IMR-90 (cell line): ENCODE measurements at regions not wholly inside any gene's neighbourhood (a gene's known extent, or its start where the extent isn't known, plus 50 kb on each side); places are given as distances from the start of the nearest gene placed in this dataset.

Experiments
- ATAC-seq: fragments of 200-7000 bp; cut with Tn5 transposase; 2 replicates; pipeline ENCODE4 v1.9.1; 2020; ENCODE audit warnings: low read depth, mild to moderate bottlenecking, moderate library complexity
- BruUV-seq: library from RNA; stranded (reverse); fragments of 400-500 nt; replicated peaks from 2 replicates; lab custom pipeline; 2021; lab: Mats Ljungman, UMichigan
- CTCF ChIA-PET: fragments of 300-600 bp; formaldehyde crosslinking; extraction: SDS; loops from one replicate; lab custom pipeline; 2021; ENCODE audit warnings: antibody characterized with exemption; lab: Yijun Ruan, JAX
- POLR2A ChIA-PET: fragments of 300-600 bp; sonication (Branson Sonifier 250); formaldehyde crosslinking; loops from one replicate; lab custom pipeline; 2022; ENCODE audit warnings: antibody characterized with exemption; ENCODE audit not compliant: unreplicated experiment; lab: Charles Lee
- DNase-seq: peaks from one replicate; pipeline ENCODE4 v3.0.0; 2013
- H2AFZ ChIP-seq: replicated peaks from 2 replicates; pipeline ENCODE3; 2013; ENCODE audit warnings: low read length, mild to moderate bottlenecking; ENCODE audit not compliant: poor library complexity
- H2AK5ac ChIP-seq: 2 replicates; pipeline ENCODE4 v1.6.1; 2013; ENCODE audit warnings: low read depth, low read length, inconsistent platforms
- H2AK9ac ChIP-seq: replicated peaks from 2 replicates; pipeline ENCODE3; 2013; ENCODE audit warnings: mild to moderate bottlenecking, low read depth, low read length, moderate library complexity; ENCODE audit not compliant: poor library complexity
- H2BK120ac ChIP-seq: 2 replicates; pipeline ENCODE4 v1.6.1; 2013; ENCODE audit warnings: low read depth, low read length, inconsistent platforms
- H2BK15ac ChIP-seq: 3 replicates; pipeline ENCODE4 v1.6.1; 2013; ENCODE audit warnings: low read depth, low read length, inconsistent platforms
- H2BK20ac ChIP-seq: 2 replicates; pipeline ENCODE4 v1.6.1; 2013; ENCODE audit warnings: low read depth, mild to moderate bottlenecking, inconsistent platforms, low read length, moderate library complexity
- H2BK5ac ChIP-seq: 2 replicates; pipeline ENCODE4 v1.6.1; 2013; ENCODE audit warnings: mild to moderate bottlenecking, low read depth, low read length, inconsistent platforms; ENCODE audit not compliant: poor library complexity, severe bottlenecking
- H3K14ac ChIP-seq: replicated peaks from 2 replicates; pipeline ENCODE4 v1.6.1; 2013; ENCODE audit warnings: low read depth, low read length, inconsistent platforms
- H3K18ac ChIP-seq: 2 replicates; pipeline ENCODE4 v1.6.1; 2013; ENCODE audit warnings: low read depth, low read length, control low read depth
- H3K23ac ChIP-seq: 2 replicates; pipeline ENCODE4 v1.6.1; 2013; ENCODE audit warnings: low read depth, low read length, inconsistent platforms
- H3K27ac ChIP-seq: 2 replicates; pipeline ENCODE4 v1.5.1; 2013; ENCODE audit warnings: mild to moderate bottlenecking, control low read depth, low read length; ENCODE audit not compliant: insufficient read depth
- H3K27me3 ChIP-seq: 2 replicates; pipeline ENCODE4 v1.6.1; 2013; ENCODE audit warnings: low read length; ENCODE audit not compliant: control insufficient read depth, insufficient read depth
- H3K36me3 ChIP-seq: 2 replicates; pipeline ENCODE4 v1.6.1; 2013; ENCODE audit warnings: low read length, mixed read lengths; ENCODE audit not compliant: control insufficient read depth, insufficient read depth
- H3K4ac ChIP-seq: 2 replicates; pipeline ENCODE4 v1.6.1; 2013; ENCODE audit warnings: low read depth, low read length, inconsistent platforms
- H3K4me1 ChIP-seq: 2 replicates; pipeline ENCODE4 v1.6.1; 2013; ENCODE audit warnings: low read length, mixed read lengths; ENCODE audit not compliant: control insufficient read depth, insufficient read depth
- H3K4me2 ChIP-seq: 2 replicates; pipeline ENCODE4 v1.6.1; 2013; ENCODE audit warnings: low read depth, mild to moderate bottlenecking, control low read depth, low read length, moderate library complexity
- H3K4me3 ChIP-seq: 2 replicates; pipeline ENCODE4 v1.5.1; 2013; ENCODE audit warnings: low read depth, mild to moderate bottlenecking, control low read depth, low read length, moderate library complexity; ENCODE audit not compliant: insufficient read depth
- H3K56ac ChIP-seq: 2 replicates; pipeline ENCODE4 v1.6.1; 2013; ENCODE audit warnings: low read length, inconsistent platforms; ENCODE audit not compliant: insufficient read depth; ENCODE audit errors: extremely low read depth
- H3K79me1 ChIP-seq, 2 experiments: 2 replicates each; pipeline ENCODE4 v1.6.1; 2013; ENCODE audit warnings: low read length in 2 of 2, inconsistent platforms in 1 of 2, low read depth in 1 of 2
- H3K9ac ChIP-seq: 2 replicates; pipeline ENCODE4 v1.6.1; 2013; ENCODE audit warnings: low read depth, low read length, control low read depth
- H3K9me1 ChIP-seq: 2 replicates; pipeline ENCODE4 v1.6.1; 2013; ENCODE audit warnings: low read length, inconsistent platforms; ENCODE audit not compliant: insufficient read depth
- H3K9me3 ChIP-seq: 2 replicates; pipeline ENCODE4 v1.6.1; 2013; ENCODE audit warnings: low read length; ENCODE audit not compliant: control insufficient read depth, insufficient read depth
- H4K20me1 ChIP-seq: 2 replicates; pipeline ENCODE4 v1.6.1; 2013; ENCODE audit warnings: low read length, inconsistent platforms; ENCODE audit not compliant: insufficient read depth
- H4K5ac ChIP-seq: 2 replicates; pipeline ENCODE4 v1.6.1; 2013; ENCODE audit warnings: mild to moderate bottlenecking, low read depth, low read length, control low read depth
- H4K8ac ChIP-seq, 2 experiments: 2 replicates each; pipeline ENCODE4 v1.6.1; 2013; ENCODE audit warnings: low read depth in 2 of 2, low read length in 2 of 2, control low read depth in 1 of 2, inconsistent platforms in 1 of 2
- H4K91ac ChIP-seq: 2 replicates; pipeline ENCODE4 v1.6.1; 2013; ENCODE audit warnings: low read depth, low read length, inconsistent platforms; ENCODE audit not compliant: insufficient read depth
- BHLHE40 ChIP-seq: fragments of 150-350 bp; IDR thresholded peaks from 2 replicates; pipeline ENCODE4 v1.6.1; 2016; ENCODE audit warnings: mild to moderate bottlenecking, low read depth, low read length
- CEBPB ChIP-seq: IDR thresholded peaks from 2 replicates; pipeline ENCODE4 v1.6.1; 2012; ENCODE audit warnings: low read depth, low read length, improper control_type of control experiment
- CHD1 ChIP-seq: IDR thresholded peaks from 2 replicates; pipeline ENCODE4 v1.6.1; 2012; ENCODE audit warnings: low read depth, low read length, improper control_type of control experiment
- CTCF ChIP-seq: conservative IDR thresholded peaks from 2 replicates; pipeline ENCODE4 v1.5.1; 2012; ENCODE audit warnings: mild to moderate bottlenecking, low read depth, low read length, improper control_type of control experiment
- ELK1 ChIP-seq: fragments of 150-350 bp; IDR thresholded peaks from 2 replicates; pipeline ENCODE4 v1.6.1; 2016; ENCODE audit warnings: low read depth, mild to moderate bottlenecking, low read length, moderate library complexity, borderline replicate concordance
- FOS ChIP-seq: fragments of 150-350 bp; IDR thresholded peaks from 2 replicates; pipeline ENCODE4 v1.6.1; 2016; ENCODE audit warnings: low read depth, low read length
- MAFK ChIP-seq: IDR thresholded peaks from 2 replicates; pipeline ENCODE4 v1.6.1; 2012; ENCODE audit warnings: low read depth, low read length, improper control_type of control experiment
- MAZ ChIP-seq: IDR thresholded peaks from 2 replicates; pipeline ENCODE4 v1.6.1; 2012; ENCODE audit warnings: low read depth, mild to moderate bottlenecking, low read length, improper control_type of control experiment, moderate library complexity, borderline replicate concordance
- MXI1 ChIP-seq: IDR thresholded peaks from 2 replicates; pipeline ENCODE4 v1.6.1; 2012; ENCODE audit warnings: low read depth, mild to moderate bottlenecking, low read length, moderate library complexity, borderline replicate concordance
- NFE2L2 ChIP-seq: fragments of 150-350 bp; IDR thresholded peaks from 2 replicates; pipeline ENCODE4 v1.6.1; 2016; ENCODE audit warnings: low read depth, mild to moderate bottlenecking, low read length
- POLR2A ChIP-seq: IDR thresholded peaks from 2 replicates; pipeline ENCODE4 v1.6.1; 2012; ENCODE audit warnings: mild to moderate bottlenecking, low read depth, low read length
- RAD21 ChIP-seq: IDR thresholded peaks from 2 replicates; pipeline ENCODE4 v1.6.1; 2012; ENCODE audit warnings: low read length, improper control_type of control experiment
- RCOR1 ChIP-seq: IDR thresholded peaks from 2 replicates; pipeline ENCODE4 v1.6.1; 2012; ENCODE audit warnings: mild to moderate bottlenecking, low read length, improper control_type of control experiment; ENCODE audit not compliant: insufficient replicate concordance
- RFX5 ChIP-seq: IDR thresholded peaks from 2 replicates; pipeline ENCODE4 v1.8.0; 2012; ENCODE audit warnings: low read depth, mild to moderate bottlenecking, low read length, moderate library complexity
- SMC3 ChIP-seq: fragments of 150-350 bp; IDR thresholded peaks from 2 replicates; pipeline ENCODE4 v1.6.1; 2016; ENCODE audit warnings: low read depth, mild to moderate bottlenecking, antibody characterized with exemption, low read length, moderate library complexity
- USF2 ChIP-seq: fragments of 150-350 bp; IDR thresholded peaks from 2 replicates; pipeline ENCODE4 v1.6.1; 2017; ENCODE audit warnings: mild to moderate bottlenecking, antibody characterized with exemption, low read length, low read depth
- WGBS, 2 experiments: methylation state at CpG; one replicate each; pipeline versions ENCODE4 v1.1.5 to v1.1.7; 2013; ENCODE audit warnings: missing lambda C conversion rate in 2 of 2; ENCODE audit not compliant: insufficient read length in 1 of 2; ENCODE audit errors: extremely low coverage in 2 of 2; 5-methylcytosine and 5-hydroxymethylcytosine counted together
- dilution Hi-C: fragments of 300-500 bp; cut with HindIII; formaldehyde crosslinking; loops from one replicate; pipeline ENCODE4 v1.14.3; 2018; ENCODE audit warnings: low sequenced_read_pairs; ENCODE audit not compliant: unreplicated experiment
- in situ Hi-C: fragments of 300-500 bp; cut with MboI; formaldehyde crosslinking; loops from 3 replicates; pipeline ENCODE4 v1.14.3; 2019; ENCODE audit warnings: low sequenced_read_pairs, inconsistent platforms, mixed read lengths
- intact Hi-C: fragments of 100-400 bp; cut with micrococcal nuclease; formaldehyde crosslinking; loops from 2 replicates; pipeline ENCODE4 v1.10.0; 2022

GRCh38 chr5:39945870-39946269, 521.1 kb upstream of the DAB2 start:
- no peaks in the 10 kb centered on the region for H4K20me1 ChIP-seq
- no peak overlapping the region for H2AK9ac ChIP-seq
- no peaks in the 10 kb centered on the region for H3K79me1 ChIP-seq
- H3K14ac ChIP-seq, result no peak overlapping the region
- no peak overlapping the region for H4K8ac ChIP-seq
- no peak overlapping the region for H2AFZ ChIP-seq
- no peaks in the 10 kb centered on the region for H3K36me3 ChIP-seq
- no peak overlapping the region for H3K4ac ChIP-seq
- DNase-seq (no peak), ATAC-seq (no peak)
- no peak overlapping the region for H3K23ac ChIP-seq
- no peak overlapping the region for H2BK20ac ChIP-seq
- H3K9me3 ChIP-seq, result no peaks in the 10 kb centered on the region
- dilution Hi-C loops (no loop called here), intact Hi-C loops (loop anchor here (10.0 kb wide), 1 partner anchor 361 kb away; no protein-coding TSS in a partner anchor), in situ Hi-C loops (loop anchor here (5.0 to 10.0 kb wide), 3 partner anchors 736 to 929 kb away; no protein-coding TSS in a partner anchor)
- no peak overlapping the region for H2BK5ac ChIP-seq
- no peak overlapping the region for H2BK15ac ChIP-seq
- H3K18ac ChIP-seq, result no peak overlapping the region
- H2AK5ac ChIP-seq, result no peak overlapping the region
- no CpG with 5 or more reads among the region's 1 CpG for WGBS, 2 experiments
- H3K27me3 ChIP-seq, result no peaks in the 10 kb centered on the region
- H3K4me1 ChIP-seq, result no peaks in the 10 kb centered on the region
- H3K27ac ChIP-seq, result no peak overlapping the region
- BruUV-seq, result no TSS peak
- POLR2A ChIA-PET, result no interaction called here
- H3K9me1 ChIP-seq, result no peaks in the 10 kb centered on the region
- no peak overlapping the region for H3K4me2 ChIP-seq
- CTCF ChIA-PET, result no interaction called here
- no peak overlapping the region for H3K4me3 ChIP-seq
- H4K91ac ChIP-seq, result no peak overlapping the region
- H4K5ac ChIP-seq, result no peak overlapping the region
- no peak overlapping the region for H3K56ac ChIP-seq
- no peak overlapping the region for H3K9ac ChIP-seq
- no peak overlapping the region for H2BK120ac ChIP-seq
- no peak for TF ChIP-seq CHD1
- no peak for TF ChIP-seq CTCF
- no peak for TF ChIP-seq ELK1
- no peak for TF ChIP-seq BHLHE40
- TF ChIP-seq CEBPB, result no peak
- no peak for TF ChIP-seq NFE2L2
- TF ChIP-seq RAD21, result no peak
- TF ChIP-seq MAFK, result no peak
- no peak for TF ChIP-seq SMC3
- TF ChIP-seq USF2, result no peak
- no peak for TF ChIP-seq RCOR1
- TF ChIP-seq RFX5, result no peak
- TF ChIP-seq FOS, result no peak
- TF ChIP-seq MAZ, result no peak
- no peak for TF ChIP-seq POLR2A
- TF ChIP-seq MXI1, result no peak
